DND-41 (cell line): ENCODE measurements at regions not wholly inside any gene's neighbourhood (a gene's known extent, or its start where the extent isn't known, plus 50 kb on each side); places are given as distances from the start of the nearest gene placed in this dataset.

Source experiments
- ATAC-seq: fragments of 200-7000 bp; cut with Tn5 transposase; 3 replicates; pipeline ENCODE4 v1.9.1; 2021; ENCODE audit warnings: low read depth; ENCODE audit not compliant: insufficient read depth
- DNase-seq: peaks from one replicate; pipeline ENCODE4 v3.0.0-alpha.2; 2020
- H2AFZ ChIP-seq: 2 replicates; pipeline ENCODE4 v1.6.0; 2012; ENCODE audit warnings: low read depth, low read length
- H3K27ac ChIP-seq: 2 replicates; pipeline ENCODE4 v1.5.1; 2012; ENCODE audit warnings: low read length, inconsistent platforms
- H3K27me3 ChIP-seq: fragments of 200-600 bp; sonication (generic); 2 replicates; pipeline ENCODE4 v1.6.0; 2012; ENCODE audit warnings: low read length, mild to moderate bottlenecking, inconsistent platforms; ENCODE audit not compliant: insufficient read depth, poor library complexity
- H3K36me3 ChIP-seq: 2 replicates; pipeline ENCODE4 v1.5.1; 2012; ENCODE audit warnings: low read length, inconsistent platforms; ENCODE audit not compliant: insufficient read depth
- H3K4me1 ChIP-seq: 2 replicates; pipeline ENCODE4 v1.5.1; 2012; ENCODE audit warnings: mild to moderate bottlenecking, low read length; ENCODE audit not compliant: insufficient read depth
- H3K4me2 ChIP-seq: 2 replicates; pipeline ENCODE4 v1.6.0; 2012; ENCODE audit warnings: mild to moderate bottlenecking, moderate library complexity, low read length, inconsistent platforms; ENCODE audit not compliant: insufficient read depth
- H3K4me3 ChIP-seq, 2 experiments: fragments of 200-600 bp in 1 of 2; shearing (Covaris generic) in 1 of 2; 2 replicates each; pipeline ENCODE4 v1.5.1; 2012 to 2016; ENCODE audit warnings: inconsistent platforms in 2 of 2, low read length in 2 of 2, mild to moderate bottlenecking in 2 of 2, low read depth in 1 of 2, moderate library complexity in 1 of 2
- H3K79me2 ChIP-seq: 2 replicates; pipeline ENCODE4 v1.6.0; 2012; ENCODE audit warnings: low read length, inconsistent platforms; ENCODE audit not compliant: insufficient read depth
- H3K9ac ChIP-seq: 2 replicates; pipeline ENCODE4 v1.6.0; 2012; ENCODE audit warnings: low read depth, mild to moderate bottlenecking, inconsistent platforms, low read length, moderate library complexity
- H3K9me3 ChIP-seq: 2 replicates; pipeline ENCODE4 v1.5.1; 2012; ENCODE audit warnings: low read length, moderate library complexity, mild to moderate bottlenecking, inconsistent platforms; ENCODE audit not compliant: insufficient read depth, severe bottlenecking
- H4K20me1 ChIP-seq: 2 replicates; pipeline ENCODE4 v1.6.0; 2012; ENCODE audit warnings: low read length; ENCODE audit not compliant: insufficient read depth
- CTCF ChIP-seq: IDR thresholded peaks from 2 replicates; pipeline ENCODE4 v1.5.1; 2012; ENCODE audit warnings: borderline replicate concordance, low read length, moderate library complexity, mild to moderate bottlenecking; ENCODE audit not compliant: poor library complexity, severe bottlenecking; ENCODE audit errors: extremely low read depth
- EZH2 ChIP-seq: IDR thresholded peaks from 3 replicates; pipeline ENCODE4 v1.6.1; 2012; ENCODE audit warnings: borderline replicate concordance, low read depth, mild to moderate bottlenecking, moderate library complexity, low read length, inconsistent platforms; ENCODE audit not compliant: severe bottlenecking

GRCh38 chr3:187989575-187990153 lies 164.3 kb upstream of the LPP start:
- Histone ChIP-seq H3K9me3 (no peaks in the 10 kb centered on the region), H3K27ac (peak overlapping the region; percentile 28), H4K20me1 (no peaks in the 10 kb centered on the region), H3K36me3 (no peaks in the 10 kb centered on the region), H3K4me3 (no peak overlapping the region), H3K9ac (no peak overlapping the region), H3K27me3 (no peaks in the 10 kb centered on the region), H2AFZ (no peak overlapping the region), H3K4me2 (no peak overlapping the region), H3K79me2 (no peaks in the 10 kb centered on the region), H3K4me1 (peaks cover 65% of the 10 kb centered on the region)
- no peak for TF ChIP-seq CTCF
- no peak for ATAC-seq
- no peak for DNase-seq

GRCh38 chr3:187992609-187993008 lies 161.3 kb upstream of the LPP start:
- H2AFZ ChIP-seq = no peak overlapping the region
- peaks cover 73% of the 10 kb centered on the region for H3K4me1 ChIP-seq
- H3K4me2 ChIP-seq = no peak overlapping the region
- H4K20me1 ChIP-seq = no peaks in the 10 kb centered on the region
- TF ChIP-seq EZH2 (no peak), CTCF (no peak)
- H3K4me3 ChIP-seq = no peak overlapping the region
- H3K27ac ChIP-seq = peak overlapping the region; percentile 75
- no peaks in the 10 kb centered on the region for H3K79me2 ChIP-seq
- ATAC-seq (no peak), DNase-seq (no peak)
- no peaks in the 10 kb centered on the region for H3K27me3 ChIP-seq
- H3K9ac ChIP-seq = no peak overlapping the region
- H3K36me3 ChIP-seq = no peaks in the 10 kb centered on the region
- H3K9me3 ChIP-seq = no peaks in the 10 kb centered on the region

GRCh38 chr3:187994221-187995042 lies 159.5 kb upstream of the LPP start:
- H3K9ac ChIP-seq = peak overlapping the region; percentile 53
- no peaks in the 10 kb centered on the region for H3K36me3 ChIP-seq
- ATAC-seq (peak; percentile 90), DNase-seq (peak; percentile 84)
- H3K27me3 ChIP-seq = no peaks in the 10 kb centered on the region
- TF ChIP-seq EZH2 (no peak), CTCF (no peak)
- H3K4me1 ChIP-seq = peaks cover 81% of the 10 kb centered on the region
- peak overlapping the region; percentile 48 for H2AFZ ChIP-seq
- H3K4me3 ChIP-seq = no peak overlapping the region
- no peaks in the 10 kb centered on the region for H3K79me2 ChIP-seq
- peak overlapping the region; percentile 33 for H3K4me2 ChIP-seq
- no peaks in the 10 kb centered on the region for H3K9me3 ChIP-seq
- peak overlapping the region; percentile 93 for H3K27ac ChIP-seq
- no peaks in the 10 kb centered on the region for H4K20me1 ChIP-seq
